Kidney epithelial cell (primary cell): ENCODE measurements at regions not wholly inside any gene's neighbourhood (a gene's known extent, or its start where the extent isn't known, plus 50 kb on each side); places are given as distances from the start of the nearest gene placed in this dataset.

Experiments used
- DNase-seq: peaks from one replicate; pipeline ENCODE4 v3.0.0-alpha.2; 2010; ENCODE audit warnings: low read depth
- H3K27me3 ChIP-seq: 2 replicates; pipeline ENCODE4 v1.6.0; 2011; ENCODE audit warnings: low read length; ENCODE audit not compliant: control insufficient read depth, insufficient read depth
- H3K36me3 ChIP-seq: 2 replicates; pipeline ENCODE4 v1.5.1; 2011; ENCODE audit warnings: low read length; ENCODE audit not compliant: control insufficient read depth, insufficient read depth
- H3K4me3 ChIP-seq: 2 replicates; pipeline ENCODE4 v1.5.1; 2011; ENCODE audit warnings: low read depth, mild to moderate bottlenecking, control low read depth, low read length
- TF ChIP-seq, protein P1 (sequence below): IDR thresholded peaks from 2 replicates; pipeline ENCODE4 v1.5.1; 2011; ENCODE audit warnings: mild to moderate bottlenecking, moderate library complexity, low read length, control low read depth, inconsistent platforms; ENCODE audit not compliant: insufficient read depth, poor library complexity, severe bottlenecking

DNA sequence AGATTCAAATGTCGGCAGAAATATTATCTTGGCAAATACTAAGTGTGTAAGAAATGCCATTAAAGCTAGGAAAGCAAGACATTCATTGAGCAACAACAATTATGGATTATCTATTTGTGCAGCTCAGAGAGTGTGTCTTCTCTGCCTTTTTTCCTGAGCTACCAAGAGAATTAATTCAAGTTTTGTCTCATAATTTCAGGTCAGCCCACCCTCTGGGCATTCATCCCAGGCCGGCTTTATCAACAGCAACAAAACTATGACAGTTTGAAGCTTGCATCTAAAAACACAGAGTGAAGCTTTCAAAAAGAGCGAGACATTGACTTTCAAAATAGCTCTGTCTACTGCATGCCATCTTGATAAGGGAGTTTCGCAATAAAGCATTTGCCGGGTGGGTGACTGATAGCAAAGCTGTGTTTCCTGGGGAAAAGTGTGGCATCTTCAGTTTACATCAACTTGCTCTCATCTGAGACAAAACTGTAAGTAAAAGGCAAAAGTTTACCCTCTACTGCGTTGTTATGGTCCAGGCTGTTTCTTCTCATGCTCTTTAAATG, 182.4 kb downstream of the IRX1 start:
- TF ChIP-seq, protein P1, sequence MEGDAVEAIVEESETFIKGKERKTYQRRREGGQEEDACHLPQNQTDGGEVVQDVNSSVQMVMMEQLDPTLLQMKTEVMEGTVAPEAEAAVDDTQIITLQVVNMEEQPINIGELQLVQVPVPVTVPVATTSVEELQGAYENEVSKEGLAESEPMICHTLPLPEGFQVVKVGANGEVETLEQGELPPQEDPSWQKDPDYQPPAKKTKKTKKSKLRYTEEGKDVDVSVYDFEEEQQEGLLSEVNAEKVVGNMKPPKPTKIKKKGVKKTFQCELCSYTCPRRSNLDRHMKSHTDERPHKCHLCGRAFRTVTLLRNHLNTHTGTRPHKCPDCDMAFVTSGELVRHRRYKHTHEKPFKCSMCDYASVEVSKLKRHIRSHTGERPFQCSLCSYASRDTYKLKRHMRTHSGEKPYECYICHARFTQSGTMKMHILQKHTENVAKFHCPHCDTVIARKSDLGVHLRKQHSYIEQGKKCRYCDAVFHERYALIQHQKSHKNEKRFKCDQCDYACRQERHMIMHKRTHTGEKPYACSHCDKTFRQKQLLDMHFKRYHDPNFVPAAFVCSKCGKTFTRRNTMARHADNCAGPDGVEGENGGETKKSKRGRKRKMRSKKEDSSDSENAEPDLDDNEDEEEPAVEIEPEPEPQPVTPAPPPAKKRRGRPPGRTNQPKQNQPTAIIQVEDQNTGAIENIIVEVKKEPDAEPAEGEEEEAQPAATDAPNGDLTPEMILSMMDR, result no peak
- no peak for DNase-seq
- no peaks in the 10 kb centered on the region for H3K27me3 ChIP-seq

DNA sequence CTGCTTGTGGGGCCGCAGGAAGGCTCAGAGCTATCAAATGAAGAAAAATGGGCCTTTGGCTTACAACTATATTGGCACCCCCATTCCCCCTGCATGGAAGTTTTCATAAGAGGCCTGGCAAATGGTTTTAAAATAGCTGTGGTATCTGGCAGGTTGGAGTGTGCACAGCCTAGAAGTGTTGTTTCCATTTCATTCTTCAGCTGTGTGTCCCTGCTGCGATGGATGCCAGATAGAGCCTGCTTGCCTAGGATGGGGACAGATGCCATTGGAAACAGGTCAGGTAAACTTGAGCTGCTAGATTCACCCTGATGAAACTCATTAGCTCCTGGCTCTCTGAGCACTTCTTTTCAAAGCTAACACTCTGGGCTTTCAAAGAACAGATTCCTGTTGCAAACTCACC, 183.3 kb downstream of the IRX1 start:
- no peak for DNase-seq
- Histone ChIP-seq H3K36me3 (no peaks in the 10 kb centered on the region), H3K4me3 (no peak overlapping the region), H3K27me3 (no peaks in the 10 kb centered on the region)
- TF ChIP-seq, protein P1, result no peak

More for the DNA sequence above, 182.4 kb downstream of the IRX1 start:
- H3K36me3 ChIP-seq, result no peaks in the 10 kb centered on the region
- H3K4me3 ChIP-seq, result no peak overlapping the region

DNA sequence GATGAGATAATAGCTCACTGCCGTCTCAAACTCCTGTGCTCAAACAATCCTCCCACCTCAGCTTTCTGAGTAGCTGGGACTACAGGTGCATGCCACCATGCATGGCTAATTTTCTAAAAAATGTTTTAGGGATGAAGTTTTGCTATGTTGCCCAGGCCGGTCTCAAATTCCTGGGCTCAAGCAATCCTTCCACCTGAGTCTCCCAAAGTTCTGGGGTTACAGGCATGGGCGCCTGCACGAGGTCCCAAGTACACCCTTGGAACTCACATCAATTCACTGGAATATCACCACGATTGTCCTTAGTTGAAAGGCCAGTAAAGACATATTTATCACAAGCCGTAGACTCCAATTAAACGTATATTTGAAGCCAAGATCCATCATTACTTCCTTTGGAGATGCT, 184.6 kb downstream of the IRX1 start:
- H3K4me3 ChIP-seq, result no peak overlapping the region
- TF ChIP-seq, protein P1, result no peak
- no peaks in the 10 kb centered on the region for H3K36me3 ChIP-seq
- no peaks in the 10 kb centered on the region for H3K27me3 ChIP-seq
- DNase-seq, result no peak

DNA sequence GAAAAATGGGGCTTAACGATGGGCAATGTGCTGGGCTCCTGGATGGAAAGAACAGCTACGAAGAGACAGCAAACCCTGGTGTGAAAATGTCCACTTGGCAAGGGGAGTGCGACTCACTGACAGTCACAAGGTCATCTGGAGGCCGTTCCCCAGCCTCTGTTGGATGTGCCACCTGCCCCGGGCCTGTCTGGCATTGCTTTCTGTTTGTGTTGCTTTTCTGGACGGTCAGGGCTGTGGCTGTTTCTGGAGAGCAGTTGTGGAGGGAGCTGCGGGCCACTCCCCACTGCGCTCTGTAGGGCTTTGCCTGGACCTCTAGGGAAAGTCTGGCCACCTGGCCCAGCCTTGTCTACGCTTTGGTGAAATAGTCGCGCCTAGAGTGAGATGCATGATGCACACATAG, 185.3 kb downstream of the IRX1 start:
- H3K4me3 ChIP-seq, result no peak overlapping the region
- DNase-seq, result no peak
- H3K27me3 ChIP-seq, result no peaks in the 10 kb centered on the region
- TF ChIP-seq, protein P1, result no peak
- no peaks in the 10 kb centered on the region for H3K36me3 ChIP-seq

DNA sequence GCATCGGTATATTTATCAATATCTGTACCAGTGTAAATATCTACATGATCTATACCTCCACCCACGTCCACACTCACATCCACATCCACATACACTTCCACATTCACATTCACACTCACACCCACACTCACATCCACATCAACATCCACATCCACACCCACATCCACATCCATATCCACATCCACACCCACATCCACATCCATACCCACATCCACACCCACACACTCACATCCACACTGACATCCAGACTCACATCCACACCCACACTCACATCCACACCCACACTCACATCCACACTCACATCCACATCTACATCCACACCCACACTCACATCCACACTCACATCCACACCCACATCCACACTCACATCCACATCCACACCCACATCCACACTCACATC, 189.2 kb downstream of the IRX1 start:
- no peak overlapping the region for H3K4me3 ChIP-seq
- DNase-seq, result no peak
- H3K27me3 ChIP-seq, result no peaks in the 10 kb centered on the region
- no peaks in the 10 kb centered on the region for H3K36me3 ChIP-seq
- TF ChIP-seq, protein P1, result no peak

DNA sequence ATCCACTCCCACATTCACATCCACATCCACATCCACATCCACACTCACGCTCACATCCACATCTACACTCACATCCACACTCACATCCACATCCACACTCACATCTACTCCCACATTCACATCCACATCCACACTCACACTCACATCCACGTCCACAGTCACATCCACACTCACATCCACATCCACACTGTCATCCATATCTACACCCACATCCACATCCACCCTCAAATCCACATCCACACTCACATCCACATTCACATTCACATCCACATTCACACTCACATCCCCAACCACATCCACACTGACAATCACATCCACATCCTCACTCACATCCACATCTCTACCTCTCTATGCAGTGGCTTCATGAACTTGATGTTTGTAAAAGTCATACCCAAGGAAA, 190.5 kb downstream of the IRX1 start:
- Histone ChIP-seq H3K36me3 (no peaks in the 10 kb centered on the region), H3K27me3 (no peaks in the 10 kb centered on the region), H3K4me3 (no peak overlapping the region)
- no peak for DNase-seq
- TF ChIP-seq, protein P1, result no peak
